Fibroblast of mammary gland (primary cell): ENCODE measurements at regions not wholly inside any gene's neighbourhood (a gene's known extent, or its start where the extent isn't known, plus 50 kb on each side); places are given as distances from the start of the nearest gene placed in this dataset.
"Not testable (repeated sequence)": the region's sequence is repeated elsewhere in the genome, so short reads cannot be mapped to it uniquely, and the experiment has no call there.

Experiments
- DNase-seq: peaks from one replicate; pipeline ENCODE4 v3.0.0-alpha.2; 2010; ENCODE audit warnings: low read depth
- H3K4me3 ChIP-seq: 2 replicates; pipeline ENCODE4 v1.5.1; 2011; ENCODE audit warnings: low read depth, mild to moderate bottlenecking, low read length, moderate library complexity; ENCODE audit not compliant: control insufficient read depth
- CTCF ChIP-seq: conservative IDR thresholded peaks from 2 replicates; pipeline ENCODE4 v1.5.1; 2011; ENCODE audit warnings: low read depth, low read length, inconsistent platforms; ENCODE audit not compliant: control insufficient read depth, insufficient read depth

DNA sequence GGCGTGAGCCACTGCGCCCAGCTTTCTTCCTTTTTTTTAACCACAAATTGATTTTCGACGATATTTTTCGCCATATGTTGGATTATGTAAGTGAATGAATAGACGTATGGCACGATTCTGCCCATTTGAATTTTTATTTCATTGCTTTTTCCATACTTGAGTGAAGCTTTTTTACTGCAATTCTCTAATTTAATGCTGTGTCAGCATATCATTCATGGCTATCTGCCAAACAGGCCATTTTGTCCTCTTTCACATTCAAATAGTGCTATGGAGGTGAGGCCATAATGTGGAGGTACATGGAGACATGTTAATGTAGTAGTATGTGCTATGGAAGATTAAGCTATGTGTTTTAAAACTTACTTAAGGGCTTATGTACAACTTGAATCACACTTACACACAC is 152.1 kb upstream of the TUSC1 start:
- no peak overlapping the region for H3K4me3 ChIP-seq
- no peak for TF ChIP-seq CTCF
- DNase-seq, result no peak

- no peak for TF ChIP-seq CTCF
Measured at GRCh38 chr9:25827626-25828025, 149.4 kb upstream of the TUSC1 start.

DNA sequence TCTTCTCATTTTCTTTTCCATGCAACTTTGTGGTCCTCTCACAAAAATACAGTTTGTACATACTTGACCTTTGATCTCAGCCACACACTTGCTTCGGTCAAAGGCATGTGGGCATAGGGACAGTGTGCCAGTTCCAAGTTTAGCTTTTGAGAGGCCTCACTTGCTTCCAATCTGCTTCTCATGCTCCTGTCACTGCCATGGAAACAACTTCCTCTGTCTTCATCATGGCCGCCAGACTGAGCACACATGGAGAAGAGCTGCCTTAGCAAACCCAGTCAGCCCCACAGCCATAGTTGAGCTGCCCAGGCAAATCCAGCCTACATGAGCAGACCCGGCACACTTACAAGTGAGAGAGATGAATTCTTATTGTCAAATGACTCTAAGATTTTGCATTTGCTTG is 138.2 kb upstream of the TUSC1 start:
- H3K4me3 ChIP-seq, result no peak overlapping the region
- no peak for DNase-seq
- TF ChIP-seq CTCF, result no peak

More at GRCh38 chr9:25827626-25828025, 149.4 kb upstream of the TUSC1 start:
- no peak for DNase-seq
- H3K4me3 ChIP-seq, result no peak overlapping the region

GRCh38 chr9:25814023-25814422 is 135.8 kb upstream of the TUSC1 start:
- DNase-seq, result no peak
- TF ChIP-seq CTCF, result no peak
- no peak overlapping the region for H3K4me3 ChIP-seq

- DNase-seq, result no peak
- TF ChIP-seq CTCF, result no peak
- no peak overlapping the region for H3K4me3 ChIP-seq
Measured at GRCh38 chr9:25813478-25813877, 135.2 kb upstream of the TUSC1 start.

DNA sequence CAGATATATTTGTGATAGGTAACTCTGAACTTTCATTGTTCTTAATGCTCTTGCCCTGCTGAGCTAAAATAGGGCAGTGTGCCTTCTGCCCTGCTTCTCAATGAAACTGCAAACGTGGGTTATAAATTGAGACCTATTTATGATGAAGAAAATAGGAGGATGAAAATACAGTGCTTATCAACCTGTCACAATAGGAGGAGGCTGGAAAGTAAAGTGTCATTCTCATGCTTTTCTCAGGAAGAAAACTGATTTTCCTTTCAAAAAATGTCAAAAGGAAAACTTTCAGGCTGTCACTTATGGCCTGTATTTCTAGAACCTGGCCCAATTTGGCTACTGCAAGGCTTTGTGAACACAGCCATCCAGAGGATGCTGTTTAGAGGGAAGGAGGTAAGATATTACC is 130.3 kb upstream of the TUSC1 start:
- no peak overlapping the region for H3K4me3 ChIP-seq
- no peak for TF ChIP-seq CTCF
- DNase-seq, result no peak

- no peak for TF ChIP-seq CTCF
- DNase-seq, result no peak
- no peak overlapping the region for H3K4me3 ChIP-seq
Measured at GRCh38 chr9:25804856-25805255, 126.6 kb upstream of the TUSC1 start.

GRCh38 chr9:25801989-25802388 is 123.7 kb upstream of the TUSC1 start:
- H3K4me3 ChIP-seq, DNase-seq: not testable (repeated sequence)
